GM23338 (cell line): ENCODE measurements at regions not wholly inside any gene's neighbourhood (a gene's known extent, or its start where the extent isn't known, plus 50 kb on each side); places are given as distances from the start of the nearest gene placed in this dataset.
A peak's percentile ranks its signal among the peaks of the same experiment; 100 is the strongest.

Experiments used
- ATAC-seq: fragments of 200-7000 bp; cut with Tn5 transposase; 3 replicates; pipeline ENCODE4 v1.9.1; 2020
- DNase-seq: peaks from one replicate; pipeline ENCODE4 v3.0.0-alpha.2; 2015; ENCODE audit warnings: low spot score
- H2AFZ ChIP-seq: fragments of 200-600 bp; sonication (generic); 2 replicates; pipeline ENCODE4 v1.8.0; 2016; ENCODE audit warnings: antibody characterized with exemption, mild to moderate bottlenecking, moderate library complexity
- H3F3A ChIP-seq: fragments of 200-600 bp; sonication (generic); replicated peaks from 2 replicates; pipeline ENCODE4 v1.8.0; 2017; ENCODE audit warnings: antibody characterized with exemption, mixed run types, low read depth
- H3K27ac ChIP-seq: fragments of 200-600 bp; sonication (generic); 2 replicates; pipeline ENCODE4 v1.6.1; 2016; ENCODE audit warnings: low read depth
- H3K27me3 ChIP-seq: fragments of 200-600 bp; sonication (generic); 2 replicates; pipeline ENCODE4 v1.8.0; 2016; ENCODE audit warnings: mild to moderate bottlenecking, mixed run types, moderate library complexity; ENCODE audit not compliant: insufficient read depth
- H3K36me3 ChIP-seq: fragments of 200-600 bp; sonication (generic); 2 replicates; pipeline ENCODE4 v1.8.0; 2016; ENCODE audit warnings: mild to moderate bottlenecking; ENCODE audit not compliant: insufficient read depth
- H3K4me1 ChIP-seq: fragments of 200-600 bp; sonication (generic); 2 replicates; pipeline ENCODE4 v1.8.0; 2016; ENCODE audit warnings: mild to moderate bottlenecking, moderate library complexity; ENCODE audit not compliant: insufficient read depth
- H3K4me2 ChIP-seq: fragments of 200-600 bp; sonication (generic); 2 replicates; pipeline ENCODE4 v1.7.1; 2017; ENCODE audit warnings: mixed run types
- H3K4me3 ChIP-seq: fragments of 200-600 bp; sonication (generic); 2 replicates; pipeline ENCODE4 v1.6.1; 2016; ENCODE audit warnings: mixed run types
- H3K79me2 ChIP-seq: fragments of 200-600 bp; sonication (generic); replicated peaks from 2 replicates; pipeline ENCODE4 v1.8.0; 2017; ENCODE audit warnings: mild to moderate bottlenecking; ENCODE audit not compliant: insufficient read depth
- H3K9me2 ChIP-seq: fragments of 200-600 bp; sonication (generic); 2 replicates; pipeline ENCODE4 v1.8.0; 2017; ENCODE audit not compliant: insufficient read depth
- H4K20me1 ChIP-seq: fragments of 200-600 bp; sonication (generic); replicated peaks from 2 replicates; pipeline ENCODE4 v1.8.0; 2017; ENCODE audit warnings: mild to moderate bottlenecking; ENCODE audit not compliant: insufficient read depth
- H3K27ac Mint-ChIP-seq: 2 replicates; pipeline ENCODE4 v1.8.0; 2020; ENCODE audit warnings: inconsistent platforms, mild to moderate bottlenecking, moderate library complexity, mixed read lengths
- H3K27me3 Mint-ChIP-seq: 3 replicates; pipeline ENCODE4 v1.8.0; 2022; ENCODE audit warnings: low read depth, mild to moderate bottlenecking, moderate library complexity, mixed read lengths, inconsistent platforms; ENCODE audit not compliant: insufficient read depth, poor library complexity
- H3K36me3 Mint-ChIP-seq: 3 replicates; pipeline ENCODE4 v1.8.0; 2021; ENCODE audit warnings: low read depth, mild to moderate bottlenecking, inconsistent platforms, moderate library complexity, mixed read lengths
- H3K4me1 Mint-ChIP-seq: 3 replicates; pipeline ENCODE4 v1.8.0; 2020; ENCODE audit warnings: mild to moderate bottlenecking, inconsistent platforms, mixed read lengths
- H3K4me3 Mint-ChIP-seq: 3 replicates; pipeline ENCODE4 v1.8.0; 2021; ENCODE audit warnings: moderate library complexity, mild to moderate bottlenecking, inconsistent platforms, mixed read lengths
- H3K9me3 Mint-ChIP-seq: 3 replicates; pipeline ENCODE4 v1.8.0; 2020; ENCODE audit warnings: moderate library complexity, mild to moderate bottlenecking, inconsistent platforms, mixed read lengths
- CREB1 ChIP-seq: fragments of 250-450 bp; sonication (Bioruptor Pico); IDR thresholded peaks from 2 replicates; pipeline ENCODE4 v1.5.0; 2020; ENCODE audit warnings: low read depth, mild to moderate bottlenecking, moderate library complexity
- ETS1 ChIP-seq: IDR thresholded peaks from 2 replicates; pipeline ENCODE4 v1.6.1; 2016; ENCODE audit warnings: antibody characterized with exemption
- EZH2phosphoT487 ChIP-seq: fragments of 200-600 bp; sonication (generic); IDR thresholded peaks from one replicate; pipeline ENCODE4 v1.8.1; 2018; ENCODE audit warnings: antibody characterized with exemption; ENCODE audit not compliant: unreplicated experiment
- JUNB ChIP-seq: IDR thresholded peaks from one replicate; pipeline ENCODE4 v1.6.1; 2016; ENCODE audit warnings: antibody characterized with exemption; ENCODE audit not compliant: unreplicated experiment
- NANOG ChIP-seq: IDR thresholded peaks from 2 replicates; pipeline ENCODE4 v1.6.1; 2016; ENCODE audit warnings: antibody characterized with exemption, borderline replicate concordance
- POLR2AphosphoS5 ChIP-seq: IDR thresholded peaks from 2 replicates; pipeline ENCODE4 v1.6.1; 2016; ENCODE audit warnings: antibody characterized with exemption, low read depth
- ZNF331 ChIP-seq: fragments of 250-450 bp; sonication (Bioruptor Pico); IDR thresholded peaks from 2 replicates; pipeline ENCODE4 v1.5.0; 2020; ENCODE audit warnings: low read depth, mild to moderate bottlenecking, moderate library complexity
- TF ChIP-seq, protein P1 (sequence below): IDR thresholded peaks from one replicate; pipeline ENCODE4 v1.6.1; 2018; ENCODE audit warnings: antibody characterized with exemption; ENCODE audit not compliant: unreplicated experiment

DNA sequence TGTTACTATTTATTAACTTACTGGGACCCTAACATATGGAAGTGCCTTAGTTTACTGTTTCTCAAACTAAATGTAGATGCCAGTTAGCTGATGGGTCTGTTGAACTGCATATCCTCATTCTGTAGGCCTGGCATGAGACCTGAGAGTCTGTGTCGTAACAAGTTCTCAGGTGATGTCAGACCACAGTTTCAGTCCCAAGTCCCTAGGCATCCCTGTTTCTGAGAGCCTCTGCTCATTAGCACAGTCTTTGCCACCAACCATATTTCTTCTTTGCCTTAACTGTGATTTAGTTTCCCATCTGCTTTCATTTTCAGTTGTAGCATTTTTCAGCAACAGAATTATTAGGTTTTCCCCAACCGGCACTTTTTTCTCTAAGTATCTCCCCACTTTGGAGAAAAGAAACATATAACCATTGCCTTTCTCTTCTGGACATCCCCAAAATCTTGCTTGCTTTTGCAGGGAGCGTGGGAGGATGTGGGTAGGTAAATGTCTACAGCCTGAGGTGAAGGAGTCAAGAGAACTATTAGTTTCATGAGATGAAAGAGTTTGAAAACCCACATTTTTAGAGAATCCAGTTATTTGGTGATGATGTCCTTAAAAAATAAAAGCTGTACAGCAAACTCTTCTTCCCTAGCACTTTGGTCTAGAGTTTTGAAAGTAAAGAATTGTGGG lies 74.6 kb downstream of the NUDT12 start (continued):
- no peak for TF ChIP-seq ETS1
- TF ChIP-seq, protein P1, sequence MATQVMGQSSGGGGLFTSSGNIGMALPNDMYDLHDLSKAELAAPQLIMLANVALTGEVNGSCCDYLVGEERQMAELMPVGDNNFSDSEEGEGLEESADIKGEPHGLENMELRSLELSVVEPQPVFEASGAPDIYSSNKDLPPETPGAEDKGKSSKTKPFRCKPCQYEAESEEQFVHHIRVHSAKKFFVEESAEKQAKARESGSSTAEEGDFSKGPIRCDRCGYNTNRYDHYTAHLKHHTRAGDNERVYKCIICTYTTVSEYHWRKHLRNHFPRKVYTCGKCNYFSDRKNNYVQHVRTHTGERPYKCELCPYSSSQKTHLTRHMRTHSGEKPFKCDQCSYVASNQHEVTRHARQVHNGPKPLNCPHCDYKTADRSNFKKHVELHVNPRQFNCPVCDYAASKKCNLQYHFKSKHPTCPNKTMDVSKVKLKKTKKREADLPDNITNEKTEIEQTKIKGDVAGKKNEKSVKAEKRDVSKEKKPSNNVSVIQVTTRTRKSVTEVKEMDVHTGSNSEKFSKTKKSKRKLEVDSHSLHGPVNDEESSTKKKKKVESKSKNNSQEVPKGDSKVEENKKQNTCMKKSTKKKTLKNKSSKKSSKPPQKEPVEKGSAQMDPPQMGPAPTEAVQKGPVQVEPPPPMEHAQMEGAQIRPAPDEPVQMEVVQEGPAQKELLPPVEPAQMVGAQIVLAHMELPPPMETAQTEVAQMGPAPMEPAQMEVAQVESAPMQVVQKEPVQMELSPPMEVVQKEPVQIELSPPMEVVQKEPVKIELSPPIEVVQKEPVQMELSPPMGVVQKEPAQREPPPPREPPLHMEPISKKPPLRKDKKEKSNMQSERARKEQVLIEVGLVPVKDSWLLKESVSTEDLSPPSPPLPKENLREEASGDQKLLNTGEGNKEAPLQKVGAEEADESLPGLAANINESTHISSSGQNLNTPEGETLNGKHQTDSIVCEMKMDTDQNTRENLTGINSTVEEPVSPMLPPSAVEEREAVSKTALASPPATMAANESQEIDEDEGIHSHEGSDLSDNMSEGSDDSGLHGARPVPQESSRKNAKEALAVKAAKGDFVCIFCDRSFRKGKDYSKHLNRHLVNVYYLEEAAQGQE, result no peak
- no peak for TF ChIP-seq JUNB

DNA sequence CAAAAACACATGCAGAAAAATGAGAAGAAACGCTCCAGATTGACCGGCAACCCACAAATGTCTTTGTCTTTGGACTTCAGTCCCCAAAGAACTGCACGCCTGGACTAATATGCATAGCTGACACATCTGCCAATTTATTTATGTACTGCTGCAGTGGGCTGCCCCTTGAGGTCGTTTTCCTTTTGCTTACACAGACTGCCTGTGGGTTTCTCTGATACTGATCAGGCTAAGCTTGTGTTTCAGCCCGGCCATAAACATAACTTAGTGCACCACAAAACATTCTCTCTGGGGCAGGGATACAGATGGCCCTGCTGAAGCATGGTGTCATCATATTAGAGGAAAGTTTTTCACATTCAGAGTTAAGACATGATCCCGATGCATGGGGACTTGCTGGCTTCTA lies 75.4 kb downstream of the NUDT12 start:
- Histone ChIP-seq H3K4me1 (peaks cover 25% of the 10 kb centered on the region), H3K4me3 (no peak overlapping the region), H3K27ac (no peak overlapping the region), H3K9me2 (no peaks in the 10 kb centered on the region; the same call in 1 of the 2 replicates), H4K20me1 (no peaks in the 10 kb centered on the region), H2AFZ (no peak overlapping the region), H3K27me3 (no peaks in the 10 kb centered on the region), H3F3A (no peaks in the 10 kb centered on the region), H3K4me2 (no peak overlapping the region), H3K79me2 (no peaks in the 10 kb centered on the region), H3K36me3 (no peaks in the 10 kb centered on the region)
- H3K27ac Mint-ChIP-seq, result peak overlapping the region; percentile 55
- no peaks in the 10 kb centered on the region for H3K9me3 Mint-ChIP-seq
- DNase-seq (no peak), ATAC-seq (no peak)
- H3K36me3 Mint-ChIP-seq, result no peaks in the 10 kb centered on the region
- peaks cover 5% of the 10 kb centered on the region for H3K27me3 Mint-ChIP-seq
- H3K4me3 Mint-ChIP-seq, result no peak overlapping the region
- peaks cover 24% of the 10 kb centered on the region for H3K4me1 Mint-ChIP-seq
- TF ChIP-seq, protein P1, result no peak
- TF ChIP-seq POLR2AphosphoS5, result no peak
- TF ChIP-seq JUNB, result no peak
- no peak for TF ChIP-seq EZH2phosphoT487
- no peak for TF ChIP-seq ETS1
- no peak for TF ChIP-seq ZNF331
- no peak for TF ChIP-seq NANOG
- TF ChIP-seq CREB1 (CRISPR knock-in tag), result no peak
